HPDE6-E6E7 (cell line): ENCODE measurements at regions not wholly inside any gene's neighbourhood (a gene's known extent, or its start where the extent isn't known, plus 50 kb on each side); places are given as distances from the start of the nearest gene placed in this dataset.
"Not testable (repeated sequence)": the region's sequence is repeated elsewhere in the genome, so short reads cannot be mapped to it uniquely, and the experiment has no call there.

ENCODE experiments used
- DNase-seq: peaks from one replicate; pipeline ENCODE4 v3.0.0; 2011; ENCODE audit warnings: missing footprints; ENCODE audit errors: extremely low spot score

GRCh38 chr7:89771003-89771636 is 383.1 kb upstream of the STEAP1 start:
- DNase-seq = no peak

- no peak for DNase-seq
These were observed 382.0 kb upstream of the STEAP1 start for GRCh38 chr7:89772276-89772675.

DNA sequence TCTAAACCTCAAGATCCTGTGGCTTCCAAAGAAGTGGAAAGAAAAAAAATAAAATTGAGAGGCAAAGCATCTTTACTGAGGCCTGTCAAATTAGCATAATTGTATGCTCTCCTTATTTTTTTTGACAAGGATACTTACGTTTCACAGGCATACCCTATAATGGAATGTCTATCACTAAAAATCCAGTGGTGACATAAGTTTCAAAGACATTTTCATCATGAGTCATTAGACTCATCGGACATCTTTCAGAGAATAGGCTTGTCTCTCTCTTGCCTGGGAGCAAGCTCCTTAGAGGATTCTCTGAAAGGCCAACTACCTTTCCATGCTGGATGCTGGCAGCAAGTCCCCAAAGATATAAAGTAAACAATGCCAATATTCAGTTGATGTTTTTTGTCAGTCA is 380.7 kb upstream of the STEAP1 start:
- no peak for DNase-seq

- no peak for DNase-seq
These were observed 378.8 kb upstream of the STEAP1 start for GRCh38 chr7:89775459-89775858.

GRCh38 chr7:89776980-89777379 is 377.3 kb upstream of the STEAP1 start:
- DNase-seq = no peak

DNA sequence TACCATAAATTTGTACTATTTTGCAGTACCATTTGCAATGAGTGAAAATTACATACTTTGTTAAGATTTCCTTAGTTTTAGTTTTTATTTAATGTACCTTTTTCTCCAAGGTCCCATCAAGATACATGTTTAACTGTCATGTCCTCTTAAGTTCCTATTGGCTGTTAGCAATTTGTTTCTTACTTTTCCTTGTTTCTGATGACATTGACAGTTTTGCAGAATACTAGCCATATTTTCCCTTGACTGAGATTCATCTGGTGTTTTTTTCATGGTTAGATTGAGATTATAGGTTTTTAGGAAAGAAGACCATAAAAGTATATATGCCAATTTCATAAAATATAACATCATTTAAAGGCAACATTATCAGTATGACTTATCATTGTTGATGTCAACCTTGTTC is 376.8 kb upstream of the STEAP1 start:
- DNase-seq = no peak

GRCh38 chr7:89780291-89780690 is 374.0 kb upstream of the STEAP1 start:
- DNase-seq = no peak

DNA sequence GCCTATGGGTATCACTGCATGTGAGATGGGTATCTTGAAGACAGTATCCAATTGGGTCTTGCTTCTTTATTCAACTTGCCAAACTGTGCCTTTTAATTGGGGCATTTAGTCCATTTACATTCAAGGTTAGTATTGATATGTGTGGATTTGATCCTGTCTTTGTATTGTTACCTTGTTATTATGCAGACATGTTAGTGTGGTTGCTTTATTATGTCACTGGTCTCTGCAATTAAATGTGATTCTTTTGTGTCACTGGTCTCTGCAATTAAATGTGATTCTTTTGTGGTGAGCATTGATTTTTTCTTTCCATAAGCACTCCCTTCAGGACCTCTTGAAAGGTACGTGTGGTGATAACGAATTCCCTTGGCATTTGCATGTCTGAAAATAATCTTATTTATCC is 357.8 kb upstream of the STEAP1 start:
- DNase-seq = no peak

- DNase-seq = no peak
These were observed 356.2 kb upstream of the STEAP1 start for GRCh38 chr7:89797965-89798598.

DNA sequence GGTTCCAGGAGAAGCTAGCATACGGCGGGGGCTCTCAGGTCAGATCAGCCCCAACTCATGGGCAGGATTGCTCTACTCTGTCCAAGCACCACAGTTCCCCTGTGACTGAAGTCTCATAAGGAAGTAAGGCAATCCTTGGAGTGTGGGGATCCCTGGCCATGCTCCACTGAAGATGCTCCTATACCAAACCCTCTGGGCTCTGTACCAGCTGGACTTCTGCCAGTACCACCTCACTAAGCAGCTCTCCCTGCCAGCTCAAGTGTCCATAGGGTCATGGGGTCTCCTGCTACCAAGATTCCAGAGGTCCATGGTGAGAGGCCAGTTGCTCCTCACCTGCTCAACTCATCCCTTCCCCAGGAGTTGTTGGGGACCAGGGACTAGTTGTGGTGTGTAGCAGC is 355.7 kb upstream of the STEAP1 start:
- no peak for DNase-seq

GRCh38 chr7:89800761-89801160 is 353.5 kb upstream of the STEAP1 start:
- DNase-seq = no peak

- no peak for DNase-seq
These were observed 345.0 kb upstream of the STEAP1 start for GRCh38 chr7:89809291-89809690.

GRCh38 chr7:89813081-89813480 is 341.2 kb upstream of the STEAP1 start:
- no peak for DNase-seq

DNA sequence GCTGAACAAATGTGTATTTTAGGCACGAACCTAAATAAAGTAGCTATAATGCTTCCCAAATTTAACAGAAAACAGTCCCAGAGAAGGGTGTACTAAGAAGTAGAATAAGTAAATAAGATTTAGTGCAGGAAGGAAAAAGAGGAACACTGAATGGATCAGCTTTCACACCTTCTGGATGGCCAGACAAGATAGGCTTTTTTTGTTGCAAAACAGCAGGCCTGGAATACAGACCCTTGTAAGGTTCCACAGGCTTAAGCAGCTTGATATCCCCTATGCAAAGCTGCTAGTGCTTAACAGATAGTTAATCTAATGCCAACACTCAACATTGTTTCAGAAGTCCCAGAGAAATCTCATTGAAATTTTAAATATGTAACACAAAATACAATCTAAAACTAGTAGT is 328.1 kb upstream of the STEAP1 start:
- DNase-seq = no peak

- no peak for DNase-seq
These were observed 327.7 kb upstream of the STEAP1 start for GRCh38 chr7:89826557-89826956.

- DNase-seq = no peak
These were observed 316.8 kb upstream of the STEAP1 start for GRCh38 chr7:89837515-89837914.

DNA sequence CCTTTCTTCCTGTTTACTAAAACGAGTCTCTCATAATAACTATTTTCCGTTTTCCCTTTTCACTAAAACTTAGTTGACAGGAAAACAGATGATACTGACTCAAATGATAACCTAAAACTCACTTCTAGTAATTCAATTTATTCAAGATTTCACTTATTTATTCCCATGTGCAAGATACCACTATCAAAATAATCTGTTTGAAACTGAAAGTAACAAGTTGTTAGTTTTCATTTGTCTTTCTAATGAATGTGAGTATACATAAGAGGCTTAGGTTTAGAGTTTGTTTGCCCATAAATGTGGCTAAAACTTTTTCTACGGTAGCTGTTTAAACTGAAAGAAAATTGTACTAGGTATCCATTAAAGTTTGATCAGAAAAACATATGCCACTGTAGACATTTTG is 314.9 kb upstream of the STEAP1 start:
- no peak for DNase-seq

GRCh38 chr7:89845952-89846351 is 308.3 kb upstream of the STEAP1 start:
- DNase-seq = no peak

DNA sequence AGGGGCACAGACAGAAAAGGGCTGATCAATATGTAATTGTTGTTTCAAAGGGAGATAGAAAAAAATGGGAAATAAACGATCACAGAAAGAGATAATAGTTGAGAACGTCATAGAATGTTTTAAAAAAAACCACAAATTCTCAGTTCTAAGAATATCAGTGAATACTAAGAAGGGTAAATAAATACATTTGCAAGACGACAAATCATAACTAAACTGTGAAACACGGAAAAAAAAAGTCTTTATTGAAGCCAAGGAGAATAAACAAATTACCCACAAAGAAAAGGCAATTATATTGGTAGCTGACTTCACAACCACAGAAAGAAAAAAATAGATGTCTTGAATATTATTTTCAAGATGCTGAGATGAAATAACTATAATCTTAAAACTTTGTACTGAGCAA is 305.2 kb upstream of the STEAP1 start:
- no peak for DNase-seq

DNA sequence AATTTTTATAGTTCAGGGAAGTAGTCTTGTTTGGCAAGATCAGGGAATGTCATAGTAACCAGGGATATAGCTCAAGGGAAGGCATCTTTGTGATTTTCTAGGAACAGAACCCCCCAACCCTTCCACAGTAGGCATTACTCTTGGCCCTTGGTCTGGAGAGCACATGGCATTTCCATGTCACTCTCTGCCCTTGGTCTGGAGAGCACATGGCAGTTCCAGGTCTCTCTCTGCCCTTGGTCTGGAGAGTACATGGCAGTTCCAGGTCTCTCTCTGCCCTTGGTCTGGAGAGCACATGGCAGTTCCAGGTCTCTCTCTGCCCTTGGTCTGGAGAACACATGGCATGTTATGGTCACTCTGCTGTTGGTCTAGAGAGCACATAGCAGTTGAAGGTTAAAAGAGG is 297.2 kb upstream of the STEAP1 start:
- not testable (repeated sequence) for DNase-seq

- no peak for DNase-seq
These were observed 296.5 kb upstream of the STEAP1 start for GRCh38 chr7:89857767-89858166.

- DNase-seq = no peak
These were observed 266.8 kb upstream of the STEAP1 start for GRCh38 chr7:89887489-89887888.

GRCh38 chr7:89908736-89909135 is 245.5 kb upstream of the STEAP1 start:
- no peak for DNase-seq

DNA sequence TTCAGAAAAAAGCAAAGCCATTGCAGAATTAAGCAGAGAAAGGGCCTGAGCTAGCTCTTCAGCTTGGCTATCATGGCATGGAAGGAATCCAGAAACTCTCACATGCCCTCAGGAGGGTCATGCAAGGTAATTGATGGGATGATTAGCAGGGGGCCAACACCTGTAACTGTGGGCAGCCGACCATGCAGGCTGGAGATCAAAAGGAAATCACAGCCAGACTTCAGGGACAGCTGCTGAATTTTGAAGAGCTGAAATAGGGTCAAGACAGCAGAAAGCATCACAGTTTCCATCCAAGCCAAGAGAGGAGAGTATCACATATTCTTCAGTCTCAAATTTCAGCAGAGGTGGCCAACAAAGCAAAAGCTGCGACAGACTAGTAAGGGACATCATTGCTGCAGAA is 239.6 kb upstream of the STEAP1 start:
- DNase-seq = no peak
